Hepatocyte (in vitro differentiated cells): ENCODE measurements at regions not wholly inside any gene's neighbourhood (a gene's known extent, or its start where the extent isn't known, plus 50 kb on each side); places are given as distances from the start of the nearest gene placed in this dataset.

Source experiments
- DNase-seq: peaks from one replicate; pipeline ENCODE4 v3.0.0-alpha.2; 2016; ENCODE audit warnings: low spot score
- H2AFZ ChIP-seq: fragments of 200-600 bp; sonication (generic); 2 replicates; pipeline ENCODE4 v1.6.0; 2016; ENCODE audit warnings: antibody characterized with exemption, mild to moderate bottlenecking
- H3K27ac ChIP-seq: fragments of 200-600 bp; sonication (generic); 2 replicates; pipeline ENCODE4 v1.5.1; 2016; ENCODE audit warnings: mild to moderate bottlenecking
- H3K27me3 ChIP-seq: fragments of 200-600 bp; sonication (generic); 2 replicates; pipeline ENCODE4 v1.6.1; 2016
- H3K36me3 ChIP-seq: fragments of 200-600 bp; sonication (generic); replicated peaks from 2 replicates; pipeline ENCODE4 v1.5.1; 2016; ENCODE audit warnings: low read depth; ENCODE audit not compliant: insufficient read depth
- H3K4me1 ChIP-seq: fragments of 200-600 bp; sonication (generic); 2 replicates; pipeline ENCODE4 v1.5.1; 2016; ENCODE audit warnings: mild to moderate bottlenecking, moderate library complexity; ENCODE audit not compliant: insufficient read depth
- H3K4me2 ChIP-seq: fragments of 200-600 bp; sonication (generic); 2 replicates; pipeline ENCODE4 v1.6.0; 2016
- H3K4me3 ChIP-seq: fragments of 200-600 bp; sonication (generic); 2 replicates; pipeline ENCODE4 v1.5.1; 2016; ENCODE audit warnings: mild to moderate bottlenecking
- H3K79me2 ChIP-seq: fragments of 200-600 bp; sonication (generic); 2 replicates; pipeline ENCODE4 v1.6.0; 2017; ENCODE audit warnings: mild to moderate bottlenecking
- H3K9me2 ChIP-seq: fragments of 200-600 bp; sonication (generic); replicated peaks from 2 replicates; pipeline ENCODE4 v1.6.0; 2017; ENCODE audit warnings: mild to moderate bottlenecking; ENCODE audit not compliant: insufficient read depth
- H3K9me3 ChIP-seq: fragments of 200-600 bp; sonication (generic); 2 replicates; pipeline ENCODE4 v1.5.1; 2016; ENCODE audit warnings: low read depth, mild to moderate bottlenecking
- H4K20me1 ChIP-seq: fragments of 200-600 bp; sonication (generic); 2 replicates; pipeline ENCODE4 v1.6.0; 2016; ENCODE audit warnings: mild to moderate bottlenecking; ENCODE audit not compliant: insufficient read depth, poor library complexity, severe bottlenecking
- CTCF ChIP-seq: fragments of 200-600 bp; sonication (generic); IDR thresholded peaks from 2 replicates; pipeline ENCODE4 v1.5.1; 2016; ENCODE audit warnings: antibody characterized with exemption, mild to moderate bottlenecking; ENCODE audit not compliant: poor library complexity
- EZH2 ChIP-seq: fragments of 200-600 bp; sonication (generic); IDR thresholded peaks from 2 replicates; pipeline ENCODE4 v1.6.1; 2016; ENCODE audit warnings: antibody characterized with exemption, mild to moderate bottlenecking, borderline replicate concordance
- EZH2phosphoT487 ChIP-seq: fragments of 200-600 bp; sonication (generic); IDR thresholded peaks from one replicate; pipeline ENCODE4 v1.6.1; 2018; ENCODE audit warnings: antibody characterized with exemption, mild to moderate bottlenecking, low read depth, moderate library complexity; ENCODE audit not compliant: unreplicated experiment, severe bottlenecking
- WGBS: methylation state at CpG from one replicate; pipeline ENCODE4 v1.1.6; 2016; ENCODE audit warnings: low lambda C conversion rate; ENCODE audit errors: missing lambda C conversion rate; 5-methylcytosine and 5-hydroxymethylcytosine counted together

- no peaks in the 10 kb centered on the region for H3K27me3 ChIP-seq
- no peak for DNase-seq
- no peaks in the 10 kb centered on the region for H3K9me3 ChIP-seq
- H3K27ac ChIP-seq = no peak overlapping the region
- H3K36me3 ChIP-seq = no peaks in the 10 kb centered on the region
- WGBS = 71% methylated on average over 1 of the region's 1 CpG
- no peaks in the 10 kb centered on the region for H3K79me2 ChIP-seq
- H3K4me1 ChIP-seq = no peaks in the 10 kb centered on the region
- H4K20me1 ChIP-seq = no peaks in the 10 kb centered on the region
- H3K4me3 ChIP-seq = no peak overlapping the region
- H2AFZ ChIP-seq = no peak overlapping the region
- H3K9me2 ChIP-seq = no peaks in the 10 kb centered on the region
- TF ChIP-seq EZH2 = no peak
- no peak overlapping the region for H3K4me2 ChIP-seq
These were observed 290.0 kb downstream of the MZT1 start for GRCh38 chr13:72437458-72437857.

GRCh38 chr13:72435251-72435650, 292.2 kb downstream of the MZT1 start:
- Histone ChIP-seq H4K20me1 (no peaks in the 10 kb centered on the region), H3K4me2 (no peak overlapping the region), H3K27ac (no peak overlapping the region), H3K4me3 (no peak overlapping the region), H3K4me1 (no peaks in the 10 kb centered on the region), H3K36me3 (no peaks in the 10 kb centered on the region), H3K9me3 (no peaks in the 10 kb centered on the region), H3K79me2 (no peaks in the 10 kb centered on the region), H3K27me3 (no peaks in the 10 kb centered on the region), H3K9me2 (no peaks in the 10 kb centered on the region), H2AFZ (no peak overlapping the region)
- DNase-seq = no peak
- WGBS = 91% methylated on average over 2 of the region's 2 CpGs
- TF ChIP-seq EZH2phosphoT487 = no peak
- TF ChIP-seq EZH2 = no peak
- TF ChIP-seq CTCF = no peak

- Histone ChIP-seq H3K36me3 (no peaks in the 10 kb centered on the region), H3K9me3 (no peaks in the 10 kb centered on the region), H3K4me3 (no peak overlapping the region), H3K27ac (no peak overlapping the region), H3K27me3 (no peaks in the 10 kb centered on the region), H4K20me1 (no peaks in the 10 kb centered on the region), H3K9me2 (no peaks in the 10 kb centered on the region), H3K79me2 (no peaks in the 10 kb centered on the region), H2AFZ (no peak overlapping the region), H3K4me2 (no peak overlapping the region), H3K4me1 (no peaks in the 10 kb centered on the region)
- DNase-seq = no peak
- 82% methylated on average over 3 of the region's 3 CpGs for WGBS
- TF ChIP-seq EZH2phosphoT487 (no peak), CTCF (no peak), EZH2 (no peak)
These were observed 295.3 kb downstream of the MZT1 start for GRCh38 chr13:72431981-72432682.

- Histone ChIP-seq H3K4me3 (no peak overlapping the region), H3K27me3 (no peaks in the 10 kb centered on the region), H3K4me1 (no peaks in the 10 kb centered on the region), H3K27ac (no peak overlapping the region), H3K4me2 (no peak overlapping the region), H3K79me2 (no peaks in the 10 kb centered on the region), H2AFZ (no peak overlapping the region), H3K9me3 (no peaks in the 10 kb centered on the region), H3K9me2 (no peaks in the 10 kb centered on the region), H3K36me3 (no peaks in the 10 kb centered on the region), H4K20me1 (no peaks in the 10 kb centered on the region)
- WGBS = 55% methylated on average over 4 of the region's 4 CpGs
- TF ChIP-seq CTCF (no peak), EZH2 (no peak), EZH2phosphoT487 (no peak)
- no peak for DNase-seq
These were observed 296.5 kb downstream of the MZT1 start for GRCh38 chr13:72430923-72431322.
